Activated CD4-positive, alpha-beta T cell treated with anti-CD3 and anti-CD28 coated beads for 36 hours (primary cell): ENCODE measurements at regions not wholly inside any gene's neighbourhood (a gene's known extent, or its start where the extent isn't known, plus 50 kb on each side); places are given as distances from the start of the nearest gene placed in this dataset.

Experiments
- ATAC-seq: fragments of 200-7000 bp; cut with Tn5 transposase; one replicate; pipeline ENCODE4 v1.10.0; 2021; ENCODE audit warnings: mild to moderate bottlenecking, moderate library complexity
- CTCF ChIA-PET: fragments of 350-600 bp; sonication (Branson Sonifier 250); formaldehyde crosslinking; loops from one replicate; lab custom pipeline; 2021; ENCODE audit warnings: antibody characterized with exemption; lab: Charles Lee
- POLR2A ChIA-PET: fragments of 350-600 bp; sonication (Branson Sonifier 250); formaldehyde crosslinking; loops from one replicate; lab custom pipeline; 2021; ENCODE audit warnings: antibody characterized with exemption, inconsistent platforms; lab: Charles Lee
- DNase-seq: peaks from one replicate; pipeline ENCODE4 v3.0.0-alpha.2; 2020
- H3K27ac Mint-ChIP-seq: one replicate; pipeline ENCODE4 v1.8.0; 2021; ENCODE audit warnings: mixed read lengths
- H3K27me3 Mint-ChIP-seq: one replicate; pipeline ENCODE4 v1.8.0; 2021; ENCODE audit warnings: mixed read lengths
- H3K36me3 Mint-ChIP-seq: one replicate; pipeline ENCODE4 v1.8.0; 2021; ENCODE audit warnings: low read depth, mixed read lengths
- H3K4me1 Mint-ChIP-seq: one replicate; pipeline ENCODE4 v1.8.0; 2021; ENCODE audit warnings: mixed read lengths
- H3K4me3 Mint-ChIP-seq: one replicate; pipeline ENCODE4 v1.8.0; 2021; ENCODE audit warnings: mild to moderate bottlenecking, moderate library complexity, mixed read lengths
- H3K9me3 Mint-ChIP-seq: one replicate; pipeline ENCODE4 v1.8.0; 2021; ENCODE audit warnings: low read depth, mixed read lengths
- intact Hi-C, 2 experiments: fragments of 100-400 bp; cut with DNase I in 1 of 2; cut with micrococcal nuclease in 1 of 2; formaldehyde crosslinking; loops; one replicate each; pipeline versions ENCODE4 v1.14.2 to v1.15.1; 2022 to 2024; cut with DNase I, micrococcal nuclease

- ChIA-PET CTCF (no interaction called here), POLR2A (interaction anchor here (0.6 kb wide), 1 partner anchor 1250 kb away, joined by 4 read pairs; no protein-coding TSS in a partner anchor)
- H3K27ac Mint-ChIP-seq, result no peak overlapping the region
- no peaks in the 10 kb centered on the region for H3K36me3 Mint-ChIP-seq
- ATAC-seq (peak; percentile 58), DNase-seq (no peak)
- no peak overlapping the region for H3K4me3 Mint-ChIP-seq
- intact Hi-C loops, result no loop called here
- H3K9me3 Mint-ChIP-seq, result no peaks in the 10 kb centered on the region
- H3K27me3 Mint-ChIP-seq, result peaks cover 2% of the 10 kb centered on the region
- H3K4me1 Mint-ChIP-seq, result peaks cover 12% of the 10 kb centered on the region
These were observed 224.2 kb downstream of the CLIC5 start for GRCh38 chr6:45791211-45792168.

GRCh38 chr6:45789238-45789637 lies 226.4 kb downstream of the CLIC5 start:
- ATAC-seq, result no peak
- ChIA-PET POLR2A (no interaction called here), CTCF (no interaction called here)
- no peak for DNase-seq
- H3K4me3 Mint-ChIP-seq, result no peak overlapping the region
- no peaks in the 10 kb centered on the region for H3K27me3 Mint-ChIP-seq
- peaks cover 12% of the 10 kb centered on the region for H3K4me1 Mint-ChIP-seq
- H3K36me3 Mint-ChIP-seq, result no peaks in the 10 kb centered on the region
- H3K27ac Mint-ChIP-seq, result no peak overlapping the region
- intact Hi-C loops, result no loop called here
- H3K9me3 Mint-ChIP-seq, result no peaks in the 10 kb centered on the region

GRCh38 chr6:45787384-45787783 lies 228.3 kb downstream of the CLIC5 start:
- ATAC-seq (no peak), DNase-seq (no peak)
- no peaks in the 10 kb centered on the region for H3K9me3 Mint-ChIP-seq
- peaks cover 12% of the 10 kb centered on the region for H3K4me1 Mint-ChIP-seq
- POLR2A ChIA-PET, result no interaction called here
- H3K27me3 Mint-ChIP-seq, result no peaks in the 10 kb centered on the region
- H3K27ac Mint-ChIP-seq, result no peak overlapping the region
- no peak overlapping the region for H3K4me3 Mint-ChIP-seq
- intact Hi-C loops, result no loop called here
- no peaks in the 10 kb centered on the region for H3K36me3 Mint-ChIP-seq
- CTCF ChIA-PET, result no interaction called here

- ATAC-seq (no peak), DNase-seq (no peak)
- H3K36me3 Mint-ChIP-seq, result no peaks in the 10 kb centered on the region
- H3K9me3 Mint-ChIP-seq, result no peaks in the 10 kb centered on the region
- ChIA-PET CTCF (no interaction called here), POLR2A (no interaction called here)
- no peaks in the 10 kb centered on the region for H3K27me3 Mint-ChIP-seq
- no peak overlapping the region for H3K4me3 Mint-ChIP-seq
- intact Hi-C loops, result no loop called here
- peaks cover 8% of the 10 kb centered on the region for H3K4me1 Mint-ChIP-seq
- no peak overlapping the region for H3K27ac Mint-ChIP-seq
These were observed 229.3 kb downstream of the CLIC5 start for GRCh38 chr6:45786355-45786781.

- intact Hi-C loops, result no loop called here
- no peaks in the 10 kb centered on the region for H3K36me3 Mint-ChIP-seq
- no peak for DNase-seq
- POLR2A ChIA-PET, result interaction anchor here (0.6 kb wide), 1 partner anchor 108 kb away, joined by 3 read pairs; no protein-coding TSS in a partner anchor
- no peaks in the 10 kb centered on the region for H3K4me1 Mint-ChIP-seq
- no peaks in the 10 kb centered on the region for H3K9me3 Mint-ChIP-seq
- no peak for ATAC-seq
- H3K27me3 Mint-ChIP-seq, result no peaks in the 10 kb centered on the region
- no peak overlapping the region for H3K27ac Mint-ChIP-seq
- CTCF ChIA-PET, result interaction anchor here (0.7 to 1.0 kb wide), 2 partner anchors 9 to 11 kb away, joined by 3 read pairs; no protein-coding TSS in a partner anchor
- H3K4me3 Mint-ChIP-seq, result no peak overlapping the region
These were observed 231.4 kb downstream of the CLIC5 start for GRCh38 chr6:45784250-45784649.

- ChIA-PET POLR2A (interaction anchor here (0.6 kb wide), 1 partner anchor 108 kb away, joined by 3 read pairs; no protein-coding TSS in a partner anchor), CTCF (interaction anchor here (0.7 to 1.0 kb wide), 2 partner anchors 8 to 12 kb away, joined by 3 read pairs; no protein-coding TSS in a partner anchor)
- no peaks in the 10 kb centered on the region for H3K36me3 Mint-ChIP-seq
- no peaks in the 10 kb centered on the region for H3K9me3 Mint-ChIP-seq
- no peak overlapping the region for H3K4me3 Mint-ChIP-seq
- H3K27me3 Mint-ChIP-seq, result no peaks in the 10 kb centered on the region
- H3K4me1 Mint-ChIP-seq, result no peaks in the 10 kb centered on the region
- DNase-seq (no peak), ATAC-seq (no peak)
- intact Hi-C loops, result no loop called here
- no peak overlapping the region for H3K27ac Mint-ChIP-seq
These were observed 231.9 kb downstream of the CLIC5 start for GRCh38 chr6:45783716-45784115.

- H3K4me3 Mint-ChIP-seq, result no peak overlapping the region
- no peaks in the 10 kb centered on the region for H3K9me3 Mint-ChIP-seq
- ATAC-seq, result no peak
- DNase-seq, result no peak
- no peaks in the 10 kb centered on the region for H3K36me3 Mint-ChIP-seq
- H3K27me3 Mint-ChIP-seq, result no peaks in the 10 kb centered on the region
- intact Hi-C loops, result no loop called here
- H3K4me1 Mint-ChIP-seq, result no peaks in the 10 kb centered on the region
- ChIA-PET CTCF (interaction anchor here (0.6 kb wide), 1 partner anchor 484 kb away, joined by 3 read pairs; no protein-coding TSS in a partner anchor), POLR2A (no interaction called here)
- no peak overlapping the region for H3K27ac Mint-ChIP-seq
These were observed 233.8 kb downstream of the CLIC5 start for GRCh38 chr6:45781890-45782289.

GRCh38 chr6:45780523-45780922 lies 235.1 kb downstream of the CLIC5 start:
- Mint-ChIP-seq H3K27ac (no peak overlapping the region), H3K4me1 (no peaks in the 10 kb centered on the region), H3K4me3 (no peak overlapping the region), H3K36me3 (no peaks in the 10 kb centered on the region), H3K27me3 (no peaks in the 10 kb centered on the region), H3K9me3 (no peaks in the 10 kb centered on the region)
- intact Hi-C loops, result no loop called here
- ATAC-seq (no peak), DNase-seq (no peak)
- POLR2A ChIA-PET, result no interaction called here
- CTCF ChIA-PET, result interaction anchor here (0.7 to 1.5 kb wide), 2 partner anchors 9 to 579 kb away, joined by 3 to 4 read pairs; no protein-coding TSS in a partner anchor

- no peak for ATAC-seq
- H3K9me3 Mint-ChIP-seq, result no peaks in the 10 kb centered on the region
- CTCF ChIA-PET, result interaction anchor here (0.6 kb wide), 1 partner anchor 9 kb away, joined by 3 read pairs; no protein-coding TSS in a partner anchor
- H3K36me3 Mint-ChIP-seq, result no peaks in the 10 kb centered on the region
- no peak overlapping the region for H3K4me3 Mint-ChIP-seq
- intact Hi-C loops, result no loop called here
- DNase-seq, result no peak
- H3K27me3 Mint-ChIP-seq, result peaks cover 11% of the 10 kb centered on the region
- POLR2A ChIA-PET, result no interaction called here
- no peak overlapping the region for H3K27ac Mint-ChIP-seq
- H3K4me1 Mint-ChIP-seq, result no peaks in the 10 kb centered on the region
These were observed 240.5 kb downstream of the CLIC5 start for GRCh38 chr6:45775026-45775697.

- peaks cover 11% of the 10 kb centered on the region for H3K27me3 Mint-ChIP-seq
These were observed 241.8 kb downstream of the CLIC5 start for GRCh38 chr6:45773906-45774305.

GRCh38 chr6:45772886-45773495 lies 242.7 kb downstream of the CLIC5 start:
- DNase-seq (no peak), ATAC-seq (no peak)
- Mint-ChIP-seq H3K27me3 (peaks cover 11% of the 10 kb centered on the region), H3K9me3 (peaks cover 5% of the 10 kb centered on the region), H3K4me3 (no peak overlapping the region), H3K27ac (no peak overlapping the region), H3K36me3 (no peaks in the 10 kb centered on the region), H3K4me1 (no peaks in the 10 kb centered on the region)
- POLR2A ChIA-PET, result interaction anchor here (0.6 kb wide), 1 partner anchor 73 kb away, joined by 8 read pairs; no protein-coding TSS in a partner anchor
- CTCF ChIA-PET, result no interaction called here
- intact Hi-C loops, result no loop called here

More at GRCh38 chr6:45773906-45774305, 241.8 kb downstream of the CLIC5 start:
- H3K9me3 Mint-ChIP-seq, result peaks cover 5% of the 10 kb centered on the region
- no peak overlapping the region for H3K27ac Mint-ChIP-seq
- no peaks in the 10 kb centered on the region for H3K4me1 Mint-ChIP-seq
- ATAC-seq (no peak), DNase-seq (no peak)
- no peak overlapping the region for H3K4me3 Mint-ChIP-seq
- H3K36me3 Mint-ChIP-seq, result no peaks in the 10 kb centered on the region
- POLR2A ChIA-PET, result no interaction called here
- CTCF ChIA-PET, result interaction anchor here (0.8 kb wide), 1 partner anchor 232 kb away, joined by 3 read pairs; no protein-coding TSS in a partner anchor
- intact Hi-C loops, result no loop called here
